GM21723 (cell line): ENCODE measurements at regions not wholly inside any gene's neighbourhood (a gene's known extent, or its start where the extent isn't known, plus 50 kb on each side); places are given as distances from the start of the nearest gene placed in this dataset.

Source experiments
- ATAC-seq: cut with Tn5 transposase; IDR thresholded peaks from one replicate; pipeline ENCODE4 v1.9.1; 2021; ENCODE audit warnings: mild to moderate bottlenecking, moderate library complexity; ENCODE audit not compliant: unreplicated experiment

DNA sequence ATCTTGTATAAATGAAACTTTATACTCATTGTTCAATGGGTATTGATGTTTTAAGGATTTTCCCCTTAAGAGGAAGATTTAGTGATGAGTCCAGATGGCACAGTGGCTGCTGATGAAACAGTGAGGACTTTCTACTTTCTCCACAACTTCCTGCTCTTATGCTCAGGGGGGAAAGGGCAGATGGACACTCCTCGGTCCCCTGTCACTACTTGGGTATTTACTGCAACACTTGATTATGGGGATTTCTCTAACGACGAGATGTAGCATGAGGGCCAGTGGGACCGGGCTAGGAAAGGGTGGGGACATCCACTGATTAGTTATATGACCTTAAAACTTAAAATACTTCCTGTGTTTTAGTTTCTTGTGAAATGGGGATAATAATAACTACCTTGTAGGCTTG lies 146.1 kb upstream of the HMHB1 start:
- ATAC-seq, result no peak

DNA sequence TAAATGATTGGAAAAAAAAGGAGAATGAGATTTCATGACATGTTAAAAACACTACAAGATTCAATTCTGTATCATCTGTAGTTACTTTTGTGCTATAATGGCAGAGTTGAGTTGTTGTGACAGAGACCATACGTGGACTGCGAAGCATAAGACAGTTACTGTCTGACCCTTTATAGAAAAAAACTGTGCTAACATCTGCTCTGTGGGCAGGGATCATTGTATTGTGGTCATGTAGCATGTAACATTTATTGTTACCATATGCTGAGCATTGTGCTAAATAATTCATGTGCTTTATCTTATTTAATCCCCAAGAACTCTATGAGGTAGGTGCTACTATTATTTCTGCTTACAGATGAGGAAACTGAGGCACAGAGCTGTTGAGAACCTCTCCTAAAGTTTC lies 147.3 kb upstream of the HMHB1 start:
- ATAC-seq, result no peak

DNA sequence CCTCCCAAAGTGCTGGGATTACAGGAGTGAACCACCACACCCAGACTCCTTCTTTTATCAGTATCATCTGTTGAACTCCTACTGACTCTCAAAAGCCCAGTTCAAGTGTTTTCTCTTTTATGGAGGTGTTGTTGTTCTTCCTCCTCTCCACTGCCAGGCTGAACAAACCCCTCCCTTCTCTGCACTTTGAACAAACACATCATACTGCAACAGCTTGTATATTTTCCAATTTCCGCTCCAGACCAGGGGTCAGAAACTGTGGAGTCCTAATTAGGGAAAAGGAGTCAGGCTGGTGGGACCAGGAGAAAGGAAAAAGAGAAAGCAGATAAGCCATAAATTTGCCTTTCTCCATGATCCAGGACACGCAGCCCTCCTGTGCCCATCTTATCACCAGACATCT lies 148.1 kb upstream of the HMHB1 start:
- ATAC-seq, result no peak

DNA sequence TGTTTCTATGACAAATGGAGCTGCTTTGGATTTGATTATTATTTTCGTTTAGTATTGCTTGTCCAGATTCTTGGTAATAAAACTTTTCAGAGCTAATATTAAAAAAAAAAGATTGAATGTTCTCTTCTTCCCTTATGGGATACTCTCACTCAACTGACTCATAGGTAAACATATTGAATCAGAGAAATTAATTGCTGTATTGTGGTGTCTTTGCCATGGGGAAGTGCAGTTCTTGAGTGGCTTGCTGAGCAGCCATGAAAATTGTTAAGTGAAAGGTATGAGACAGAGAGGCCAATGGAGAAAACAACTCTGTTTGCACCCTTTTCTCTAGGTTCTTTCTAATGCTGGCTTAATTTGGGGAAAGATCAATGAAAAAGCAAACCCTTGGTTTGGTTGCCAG lies 149.9 kb upstream of the HMHB1 start:
- no peak for ATAC-seq

DNA sequence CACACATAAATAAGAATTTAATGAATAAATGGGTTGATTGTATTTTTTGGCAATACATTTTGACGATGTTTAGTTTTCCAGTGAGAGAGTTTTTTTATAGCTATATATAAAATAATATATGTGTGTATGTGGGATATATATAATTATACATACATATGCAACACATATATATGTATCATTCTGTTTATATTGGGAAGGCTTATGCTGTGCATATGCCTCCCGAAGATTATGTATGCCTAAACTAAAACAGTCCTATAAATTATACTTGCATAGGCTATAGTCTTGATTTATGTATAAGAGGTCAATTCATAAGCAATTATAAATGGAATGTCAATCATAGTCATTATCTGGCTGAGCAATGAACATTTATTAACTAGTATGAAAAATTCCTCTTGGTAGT lies 151.3 kb upstream of the HMHB1 start:
- ATAC-seq, result no peak

DNA sequence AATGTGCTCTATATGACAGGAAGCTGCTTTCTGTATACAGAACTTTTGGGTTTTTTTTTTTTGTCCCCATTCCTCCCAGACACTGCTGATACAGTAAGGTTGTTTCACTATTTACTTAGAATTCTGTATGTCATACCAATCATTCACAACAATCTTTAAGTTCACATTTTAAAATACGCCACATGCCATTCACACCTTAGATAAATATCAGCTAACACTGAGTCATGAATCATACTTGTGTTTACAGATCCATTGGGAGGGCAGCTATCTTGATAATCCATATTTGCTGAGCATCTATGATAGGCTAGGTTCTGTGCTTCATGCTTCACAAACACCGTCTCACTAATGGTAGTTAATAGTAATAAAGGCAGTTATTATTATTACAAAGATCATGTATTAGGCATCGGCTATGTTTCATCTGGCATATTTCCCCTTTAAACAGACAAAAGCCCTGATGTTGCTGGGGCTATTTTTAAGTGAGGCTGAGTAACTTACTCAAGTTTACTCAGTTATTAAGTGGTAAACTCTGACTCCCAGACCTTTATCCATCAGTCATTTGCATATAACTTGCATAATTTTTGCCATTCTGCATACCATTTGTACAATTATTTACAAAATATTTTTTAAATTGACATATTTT lies 152.2 kb upstream of the HMHB1 start:
- no peak for ATAC-seq

DNA sequence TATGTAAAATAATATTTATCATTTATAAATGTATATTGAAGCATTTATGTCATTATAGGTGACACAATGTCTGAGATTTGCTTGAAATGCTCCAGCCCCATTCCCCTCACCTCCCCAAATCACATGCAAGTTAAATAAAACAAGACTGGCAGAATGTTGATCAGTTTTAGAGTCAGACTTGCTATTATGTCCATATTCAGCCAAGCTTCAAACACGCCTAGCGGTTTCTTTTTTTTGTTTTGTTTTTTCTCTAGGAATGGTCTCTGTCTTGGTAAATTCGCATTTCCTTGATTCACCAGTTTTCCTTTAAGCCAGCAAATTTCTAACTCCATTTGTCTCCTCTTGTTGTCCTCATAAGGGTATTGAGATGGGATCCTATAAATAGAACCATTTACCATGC lies 153.0 kb upstream of the HMHB1 start:
- no peak for ATAC-seq

DNA sequence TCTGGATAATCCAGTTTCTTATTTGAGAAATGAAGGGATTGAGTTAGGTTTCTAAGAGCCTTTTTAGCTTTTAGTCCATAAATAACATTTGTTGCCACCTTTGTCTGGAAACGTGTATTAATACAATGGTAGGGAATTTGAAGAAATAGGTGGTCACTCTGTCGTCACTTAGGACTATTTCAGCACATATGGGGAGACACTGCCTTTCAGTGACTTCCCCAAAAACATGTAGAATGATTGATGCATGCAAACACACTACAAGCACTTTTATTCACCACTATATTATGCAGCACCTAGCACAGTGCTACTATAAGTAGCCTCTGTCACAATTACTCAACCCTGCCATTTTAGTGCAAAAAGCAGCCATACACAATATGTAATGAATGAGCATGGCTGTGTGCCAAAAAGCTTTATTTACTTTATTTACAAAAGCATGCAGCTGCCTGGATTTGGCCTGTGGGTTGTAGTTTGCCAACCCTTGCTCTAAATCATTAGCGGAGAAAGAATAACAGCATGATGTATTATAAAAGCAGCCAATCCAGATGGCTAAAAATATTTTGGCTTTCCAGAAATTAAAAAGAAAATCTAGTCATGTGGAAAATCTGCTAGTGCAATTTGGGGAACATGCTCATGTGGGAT lies 154.2 kb upstream of the HMHB1 start:
- ATAC-seq, result no peak

DNA sequence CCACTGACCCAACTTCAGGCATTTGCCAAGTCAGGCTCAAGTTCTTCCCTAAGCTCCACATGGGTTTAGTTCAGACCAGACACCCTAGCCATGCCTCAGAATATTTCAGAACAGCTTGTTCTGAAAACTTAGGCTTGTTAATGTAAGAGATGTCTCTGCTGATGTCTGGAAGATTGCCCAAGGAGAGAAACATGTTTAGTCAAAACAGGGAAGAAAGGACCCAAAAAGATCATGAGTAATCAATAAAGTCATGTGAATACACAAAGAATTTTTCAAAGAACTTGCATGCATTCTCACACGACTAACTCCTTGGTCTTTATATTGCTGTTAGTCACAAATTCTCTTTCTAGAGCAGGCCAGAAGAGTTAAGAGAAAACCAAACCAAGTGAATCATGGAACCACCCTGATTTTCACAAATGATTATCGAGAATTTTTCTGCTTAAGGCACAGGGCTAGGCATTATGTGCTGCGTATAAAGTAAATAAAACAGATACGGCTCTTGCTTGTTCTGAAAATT lies 158.1 kb upstream of the HMHB1 start:
- ATAC-seq, result no peak

DNA sequence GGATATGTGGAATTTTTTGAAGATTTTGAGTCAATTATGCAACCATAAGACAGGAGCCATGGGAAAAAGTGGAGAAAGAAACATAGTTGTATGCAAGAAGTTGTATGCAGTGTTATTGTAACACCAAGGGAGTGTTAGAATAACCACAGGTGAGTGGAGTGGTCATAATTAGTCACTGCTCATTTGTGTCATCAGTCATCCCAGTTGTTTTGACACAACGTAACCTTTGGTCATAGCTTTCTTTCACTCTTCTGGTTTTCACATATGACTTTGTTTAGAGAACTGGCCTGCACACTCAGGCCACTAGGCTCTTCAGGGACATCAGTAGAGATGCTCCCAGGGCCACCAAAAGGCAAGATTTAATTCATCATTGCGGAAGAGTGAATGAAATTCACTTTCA lies 158.7 kb upstream of the HMHB1 start:
- ATAC-seq, result no peak

DNA sequence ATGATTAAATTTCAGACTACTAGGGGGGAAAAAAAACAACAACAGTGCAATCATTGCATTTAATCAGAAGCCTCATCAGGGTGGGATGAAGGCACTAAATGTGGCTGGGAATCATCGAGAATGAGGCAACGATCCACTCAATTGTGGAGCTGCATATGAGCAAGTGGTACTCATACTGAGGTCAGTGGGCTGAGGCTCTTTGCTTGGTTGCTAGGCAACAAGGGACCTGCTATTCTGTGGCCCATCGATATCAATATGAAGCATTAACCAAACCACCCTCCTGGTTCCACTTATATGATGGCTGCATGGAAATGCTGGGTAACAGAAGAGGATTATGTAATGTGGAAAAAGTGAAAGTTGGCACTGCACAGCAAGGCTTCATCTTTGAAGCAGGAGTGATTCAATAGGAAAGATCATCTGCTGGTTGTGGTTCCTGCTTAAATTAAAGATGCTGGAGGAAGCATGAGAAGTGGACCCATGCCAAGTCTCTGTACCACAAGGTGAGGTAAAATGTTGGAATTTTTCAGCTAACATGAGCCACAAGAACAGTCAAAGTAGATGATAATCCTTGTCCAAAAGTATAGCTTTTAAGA lies 159.8 kb upstream of the HMHB1 start:
- no peak for ATAC-seq

DNA sequence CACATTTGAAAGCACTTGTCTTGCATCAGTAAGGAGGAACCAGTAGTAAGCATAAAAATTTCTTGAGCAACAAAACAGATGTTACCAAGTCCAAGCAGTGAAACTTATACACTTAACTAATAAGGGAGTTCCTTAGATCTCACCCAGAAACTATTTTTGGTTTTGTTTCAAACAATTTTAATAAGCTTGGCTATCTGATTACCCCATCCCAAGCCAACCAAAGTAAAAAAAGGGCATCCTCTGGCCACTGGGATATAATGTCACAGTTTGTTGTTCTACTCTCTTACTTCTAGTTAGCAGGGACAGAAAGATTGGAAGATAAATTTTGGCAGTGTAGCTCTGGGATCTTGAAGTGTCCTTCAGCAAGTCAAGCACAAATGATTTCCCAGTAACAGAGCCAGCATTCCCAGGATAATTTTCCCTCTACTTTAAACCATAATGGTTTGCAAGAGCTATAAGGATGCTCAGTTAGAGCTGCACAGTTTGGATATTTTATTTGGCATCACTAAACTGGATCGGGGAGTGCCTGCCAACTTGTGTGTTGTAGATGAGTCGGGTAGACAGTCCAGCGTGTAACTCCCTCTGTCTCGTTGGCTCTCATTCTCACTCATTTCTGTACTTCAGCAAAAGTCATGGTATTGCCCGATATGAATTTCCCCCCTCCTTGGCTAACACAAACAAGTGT lies 161.9 kb upstream of the HMHB1 start:
- no peak for ATAC-seq

DNA sequence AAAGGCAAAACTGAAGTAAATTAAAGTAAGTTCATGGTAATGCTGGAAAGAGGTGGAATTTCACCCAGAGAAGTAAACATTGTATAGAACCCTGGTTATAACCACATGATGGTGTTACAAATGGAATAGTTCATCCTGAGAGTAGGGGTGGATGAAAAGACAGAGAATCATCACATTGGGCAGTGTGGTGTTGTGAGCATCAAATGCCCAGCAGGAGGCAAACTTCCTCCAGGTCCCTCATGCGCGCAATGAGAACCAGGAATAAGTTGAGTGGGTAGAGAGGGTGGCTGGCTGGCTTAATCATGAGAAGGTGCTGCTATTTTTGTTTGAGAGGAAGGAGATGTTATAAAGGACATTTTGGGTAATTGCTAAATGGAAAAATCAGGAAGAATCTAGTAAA lies 163.3 kb upstream of the HMHB1 start:
- no peak for ATAC-seq

DNA sequence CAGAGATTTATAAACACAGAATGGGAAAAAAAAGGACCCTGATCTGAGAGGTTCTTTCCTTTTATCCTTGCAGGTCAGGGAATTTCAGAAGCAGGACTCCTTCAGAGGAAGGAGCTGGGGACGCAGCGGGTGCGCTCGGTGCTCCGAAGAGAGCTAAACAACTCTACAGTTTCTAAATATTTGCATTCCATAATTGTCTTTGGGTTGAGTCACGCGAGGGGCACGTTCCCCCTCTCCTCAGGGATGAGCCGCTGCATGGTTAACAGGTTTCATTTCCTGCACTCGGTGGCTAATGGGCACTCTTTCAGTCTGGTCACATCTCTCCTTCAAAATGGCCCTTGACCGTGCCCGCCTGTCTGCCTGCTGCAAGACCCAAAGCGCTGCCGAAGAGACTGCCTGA lies 165.0 kb upstream of the HMHB1 start:
- no peak for ATAC-seq

DNA sequence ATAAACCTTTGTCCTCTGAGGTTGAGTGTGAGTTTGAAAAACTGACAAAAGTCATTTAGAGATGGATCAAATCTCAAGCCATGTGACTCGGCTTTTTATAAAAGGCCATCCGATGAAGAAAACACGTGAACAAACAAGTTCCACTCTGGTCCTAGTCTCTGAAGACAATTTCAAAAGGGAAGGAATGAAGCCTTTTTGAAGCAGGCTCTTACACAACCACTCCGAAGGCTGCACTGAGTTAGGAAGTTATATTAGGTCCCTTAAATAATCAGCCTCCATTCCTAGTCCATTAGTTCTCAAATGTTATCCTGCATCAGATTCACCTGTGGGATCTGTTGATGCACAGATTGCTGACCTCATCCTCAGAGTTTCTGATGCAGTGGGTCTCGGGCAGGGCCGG lies 166.6 kb upstream of the HMHB1 start:
- no peak for ATAC-seq

DNA sequence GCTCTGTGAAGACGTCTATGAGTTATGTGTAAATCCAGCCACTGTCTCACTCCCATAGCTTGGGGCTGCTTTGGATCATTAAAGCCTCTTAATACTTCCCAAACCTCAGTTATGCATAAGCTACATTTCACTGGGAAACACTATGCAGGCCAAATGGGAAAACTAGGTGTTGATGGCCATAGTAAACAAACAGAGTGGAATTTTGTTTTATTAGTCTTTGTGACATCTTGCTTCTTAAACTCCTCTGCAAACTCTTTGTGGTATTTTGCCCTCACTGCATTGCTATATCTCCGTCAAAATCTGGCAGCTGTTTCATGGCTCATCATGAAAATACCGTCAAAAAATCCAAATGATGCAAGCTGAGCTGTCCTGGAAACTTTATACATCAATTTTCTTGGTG lies 167.2 kb upstream of the HMHB1 start:
- ATAC-seq, result no peak

DNA sequence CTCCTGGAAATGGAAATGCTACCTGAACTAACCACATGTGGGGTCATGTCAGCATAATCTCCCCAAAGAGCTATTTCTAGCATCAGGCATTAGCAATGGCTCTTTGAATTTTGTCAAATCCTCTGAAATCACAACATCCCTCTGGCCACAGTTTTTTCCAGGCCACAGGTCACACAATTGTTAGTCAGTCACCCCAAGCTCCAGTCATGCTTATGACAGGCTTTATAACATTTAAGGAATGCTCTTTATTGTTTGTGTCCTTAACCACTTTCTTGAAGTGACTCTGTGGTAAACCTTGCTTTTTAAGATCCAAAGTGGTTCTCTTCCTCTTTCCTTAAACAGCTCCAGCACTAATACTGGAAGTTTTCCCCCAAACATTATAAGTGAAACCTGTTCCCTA lies 169.2 kb upstream of the HMHB1 start:
- ATAC-seq, result no peak

DNA sequence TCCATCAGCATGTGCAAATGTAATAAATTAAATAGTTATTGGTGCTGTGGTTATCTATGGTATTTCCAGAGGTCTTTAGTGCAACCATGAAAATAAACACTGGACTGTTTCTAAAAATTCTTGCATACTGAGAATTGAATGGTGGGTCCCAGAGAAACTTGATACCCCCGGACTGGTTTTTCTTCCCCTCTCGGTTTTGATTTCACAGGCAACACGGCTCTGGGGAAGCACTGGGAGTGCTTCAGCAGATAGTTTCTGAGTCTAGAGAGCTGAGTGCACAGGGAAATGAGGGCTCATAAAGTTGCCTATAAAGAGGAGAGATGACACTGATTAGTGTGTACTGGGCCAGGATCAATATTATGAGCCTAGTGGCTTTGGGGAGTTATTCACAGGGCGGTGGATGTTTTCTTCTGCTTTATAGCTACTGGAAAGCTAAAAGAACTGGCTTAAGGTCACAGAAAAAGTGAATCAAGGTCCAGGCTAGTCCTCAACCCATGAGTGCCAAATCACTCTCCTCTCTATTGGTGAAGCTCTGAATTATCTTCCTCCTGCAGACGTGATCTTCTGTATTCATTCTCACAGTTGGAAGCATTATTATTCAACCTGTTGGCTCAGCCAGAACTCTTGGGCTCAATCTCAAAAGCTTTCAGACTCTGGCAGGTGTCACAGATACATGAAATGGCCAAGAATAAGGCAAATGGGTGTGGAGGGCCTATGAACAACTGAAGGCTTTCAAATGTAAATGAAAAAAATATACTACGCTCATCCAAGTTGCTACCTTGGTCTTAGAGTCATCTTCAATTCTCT lies 170.2 kb upstream of the HMHB1 start:
- ATAC-seq, result peak; percentile 79

DNA sequence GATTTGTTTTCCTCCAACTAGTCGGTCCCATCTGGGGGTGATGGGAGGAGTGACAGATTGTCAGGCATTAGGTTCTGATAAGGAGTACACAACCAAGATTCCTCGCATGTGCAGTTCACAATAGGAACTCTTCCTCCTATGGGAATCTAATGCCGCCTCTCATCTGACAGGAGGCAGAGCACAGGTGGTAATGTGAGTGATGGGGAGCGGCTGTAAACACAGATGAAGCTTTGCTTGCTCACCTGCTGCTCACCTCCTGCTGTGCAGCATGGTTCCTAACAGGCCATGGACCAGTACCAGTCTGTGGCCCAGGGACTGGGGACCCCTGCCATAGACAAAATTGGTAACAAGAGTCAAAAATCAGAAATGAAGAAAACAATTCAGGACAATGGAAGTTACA lies 173.3 kb upstream of the HMHB1 start:
- no peak for ATAC-seq

DNA sequence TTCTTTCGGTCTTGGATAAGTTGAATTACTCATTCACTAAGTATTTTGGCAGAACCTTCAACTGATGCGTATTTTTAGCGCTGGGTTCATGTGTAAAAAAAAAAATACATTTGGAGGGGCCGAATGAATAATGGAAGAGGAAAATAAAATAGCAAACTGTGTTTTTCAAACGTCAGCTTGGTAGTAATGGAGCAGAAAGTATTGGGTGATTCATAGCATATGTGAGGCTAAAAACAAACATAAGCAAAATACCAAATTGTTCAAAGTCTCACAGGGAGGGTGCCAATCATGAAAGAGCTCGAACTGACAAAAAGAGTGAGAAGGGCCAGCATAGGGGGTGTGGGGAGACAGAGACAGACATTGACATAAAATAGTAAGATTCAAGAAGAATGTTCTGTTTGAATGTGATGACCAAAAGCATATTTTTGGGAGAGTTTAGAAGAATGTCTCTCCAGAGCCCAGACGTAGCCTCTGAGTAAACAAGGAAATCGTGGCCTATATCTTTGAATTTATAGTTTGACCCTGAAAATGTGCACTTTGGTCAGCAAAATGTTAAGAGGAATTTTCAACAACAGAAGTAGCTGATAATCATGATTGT lies 174.9 kb upstream of the HMHB1 start:
- ATAC-seq, result no peak

DNA sequence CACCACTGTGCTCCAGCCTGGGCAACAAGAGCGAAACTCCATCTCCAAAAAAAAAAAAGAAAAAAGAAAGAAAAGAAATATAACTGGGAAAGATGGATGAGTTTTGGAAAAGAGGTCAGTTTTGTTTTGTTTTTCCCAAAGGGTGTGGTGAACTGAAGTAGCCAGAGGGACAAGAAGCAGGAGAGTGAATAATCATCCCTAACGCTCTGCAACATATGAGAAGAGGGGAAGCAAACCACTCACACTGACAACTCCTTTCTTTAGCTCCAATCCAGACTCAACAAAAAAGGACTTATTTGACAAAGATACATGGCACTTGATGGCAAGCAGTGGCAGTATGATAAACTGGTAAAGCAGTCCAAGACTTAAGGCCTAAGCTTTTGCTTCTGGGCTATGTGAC lies 176.1 kb upstream of the HMHB1 start:
- ATAC-seq, result no peak
